BJ (cell line): ENCODE measurements at regions not wholly inside any gene's neighbourhood (a gene's known extent, or its start where the extent isn't known, plus 50 kb on each side); places are given as distances from the start of the nearest gene placed in this dataset.

Experiments
- CTCF ChIA-PET: fragments of 350-600 bp; formaldehyde crosslinking; extraction: SDS; loops from one replicate; lab custom pipeline; 2021; ENCODE audit warnings: antibody characterized with exemption, inconsistent platforms; lab: Yijun Ruan, JAX
- POLR2A ChIA-PET: fragments of 300-600 bp; sonication (Branson Sonifier 250); formaldehyde crosslinking; extraction: SDS; loops from one replicate; lab custom pipeline; 2021; ENCODE audit warnings: antibody characterized with exemption; lab: Charles Lee
- DNase-seq: peaks from one replicate; pipeline ENCODE4 v3.0.0-alpha.2; 2011; ENCODE audit warnings: low read depth
- H3K27me3 ChIP-seq: 2 replicates; pipeline ENCODE4 v1.6.0; 2011; ENCODE audit warnings: low read length; ENCODE audit not compliant: control insufficient read depth, insufficient read depth
- H3K36me3 ChIP-seq: 2 replicates; pipeline ENCODE4 v1.5.1; 2011; ENCODE audit warnings: low read length; ENCODE audit not compliant: control insufficient read depth, insufficient read depth
- H3K4me3 ChIP-seq: 2 replicates; pipeline ENCODE4 v1.5.1; 2011; ENCODE audit warnings: low read depth, mild to moderate bottlenecking, control low read depth, low read length
- CTCF ChIP-seq: IDR thresholded peaks from 2 replicates; pipeline ENCODE4 v1.5.1; 2011; ENCODE audit warnings: low read depth, mild to moderate bottlenecking, control low read depth, inconsistent platforms, low read length, moderate library complexity; ENCODE audit not compliant: insufficient read depth

DNA sequence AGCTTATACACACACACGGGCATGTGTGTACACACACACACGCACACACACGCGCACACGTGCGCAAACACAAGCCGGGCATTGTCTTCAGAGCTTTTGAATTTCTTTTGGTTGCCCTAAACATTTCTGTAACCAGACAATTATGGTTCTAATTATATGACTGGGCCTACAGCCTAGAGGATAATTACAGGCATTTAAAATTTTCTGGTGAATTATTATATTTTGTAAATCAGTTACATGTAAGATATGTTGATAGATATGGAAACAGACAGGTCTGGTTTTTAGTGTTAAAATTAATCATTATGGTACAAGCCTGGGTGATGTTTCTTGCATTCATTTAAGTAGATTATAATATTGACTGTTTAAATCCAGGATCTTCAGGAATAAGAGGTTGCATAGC lies 1120.5 kb downstream of the ADGRL3 start:
- Histone ChIP-seq H3K27me3 (no peaks in the 10 kb centered on the region), H3K36me3 (no peaks in the 10 kb centered on the region), H3K4me3 (no peak overlapping the region)
- TF ChIP-seq CTCF = no peak
- no peak for DNase-seq
- ChIA-PET POLR2A (no interaction called here), CTCF (no interaction called here)

DNA sequence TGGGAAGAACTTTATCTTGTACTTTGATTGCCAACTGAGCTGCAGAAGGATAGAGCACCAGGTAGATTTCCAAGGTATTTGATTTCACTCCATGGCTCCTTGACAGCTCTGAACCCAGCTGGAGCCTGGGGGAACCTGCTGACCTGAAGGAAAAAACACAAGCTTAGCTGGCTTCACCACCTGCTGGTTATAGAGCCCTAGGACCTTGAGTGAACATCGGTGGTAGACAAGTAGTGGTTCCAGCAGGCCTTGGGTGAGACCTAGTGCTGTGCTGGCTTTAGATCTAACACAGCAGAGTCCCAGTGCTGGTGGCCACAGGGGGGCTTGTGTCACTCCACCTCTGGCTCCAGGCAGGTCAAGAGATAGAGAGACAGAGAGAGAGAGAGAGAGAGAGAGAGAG lies 1102.6 kb downstream of the ADGRL3 start:
- CTCF ChIA-PET = no interaction called here

DNA sequence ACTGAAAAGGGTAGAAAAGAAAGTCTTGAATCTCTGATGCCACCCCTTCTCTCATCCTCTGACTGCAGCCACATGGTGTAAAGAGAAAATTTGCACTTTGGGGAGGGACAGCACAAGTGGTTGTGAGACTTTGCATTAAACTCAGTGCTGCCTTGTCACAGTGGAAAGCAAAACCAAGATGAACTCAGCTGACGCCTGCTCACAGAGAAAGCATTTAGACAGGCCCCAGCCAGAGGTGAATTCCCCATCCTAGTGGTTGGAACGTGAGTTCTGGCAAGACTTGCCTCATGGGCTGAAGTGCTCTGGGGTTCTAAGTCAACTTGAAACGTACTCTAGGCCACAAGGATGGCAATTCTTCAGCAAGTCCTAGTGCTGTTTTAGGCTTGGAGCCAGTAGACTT lies 1101.4 kb downstream of the ADGRL3 start:
- no peaks in the 10 kb centered on the region for H3K36me3 ChIP-seq
- no peak for DNase-seq
- no peak for TF ChIP-seq CTCF
- H3K27me3 ChIP-seq = no peaks in the 10 kb centered on the region
- H3K4me3 ChIP-seq = no peak overlapping the region
- POLR2A ChIA-PET = no interaction called here
- CTCF ChIA-PET = no interaction called here

More for the DNA sequence above, 1102.6 kb downstream of the ADGRL3 start:
- no peaks in the 10 kb centered on the region for H3K36me3 ChIP-seq
- H3K27me3 ChIP-seq = no peaks in the 10 kb centered on the region
- POLR2A ChIA-PET = no interaction called here
- DNase-seq = no peak
- TF ChIP-seq CTCF = no peak
- H3K4me3 ChIP-seq = no peak overlapping the region

DNA sequence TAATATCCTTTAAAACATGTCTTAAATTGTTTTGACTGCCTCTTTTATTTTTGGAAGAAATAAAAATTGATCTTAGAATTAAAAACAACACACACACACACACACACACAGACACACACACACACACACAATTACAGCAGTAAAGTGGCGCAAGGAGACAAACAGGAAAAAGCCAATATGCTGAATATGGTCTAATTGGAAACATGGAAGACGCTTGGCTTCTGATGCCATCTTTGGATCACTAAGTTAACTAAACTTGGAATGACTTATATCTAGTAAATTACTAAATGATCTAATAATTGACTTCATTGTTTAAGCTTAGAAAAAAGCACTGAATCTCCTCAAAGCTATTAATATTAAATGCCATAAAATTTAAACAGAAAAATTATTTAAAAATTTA lies 1093.4 kb downstream of the ADGRL3 start:
- no peak overlapping the region for H3K4me3 ChIP-seq
- no peaks in the 10 kb centered on the region for H3K27me3 ChIP-seq
- POLR2A ChIA-PET = no interaction called here
- CTCF ChIA-PET = no interaction called here
- no peaks in the 10 kb centered on the region for H3K36me3 ChIP-seq
- no peak for TF ChIP-seq CTCF
- DNase-seq = no peak

GRCh38 chr4:62292911-62293310 lies 1092.8 kb downstream of the ADGRL3 start:
- Histone ChIP-seq H3K4me3 (no peak overlapping the region), H3K27me3 (no peaks in the 10 kb centered on the region), H3K36me3 (no peaks in the 10 kb centered on the region)
- POLR2A ChIA-PET = no interaction called here
- TF ChIP-seq CTCF = no peak
- no peak for DNase-seq
- CTCF ChIA-PET = no interaction called here
